ENCODE measurements at regions not wholly inside any gene's neighbourhood (a gene's known extent, or its start where the extent isn't known, plus 50 kb on each side); places are given as distances from the start of the nearest gene placed in this dataset.

DNA sequence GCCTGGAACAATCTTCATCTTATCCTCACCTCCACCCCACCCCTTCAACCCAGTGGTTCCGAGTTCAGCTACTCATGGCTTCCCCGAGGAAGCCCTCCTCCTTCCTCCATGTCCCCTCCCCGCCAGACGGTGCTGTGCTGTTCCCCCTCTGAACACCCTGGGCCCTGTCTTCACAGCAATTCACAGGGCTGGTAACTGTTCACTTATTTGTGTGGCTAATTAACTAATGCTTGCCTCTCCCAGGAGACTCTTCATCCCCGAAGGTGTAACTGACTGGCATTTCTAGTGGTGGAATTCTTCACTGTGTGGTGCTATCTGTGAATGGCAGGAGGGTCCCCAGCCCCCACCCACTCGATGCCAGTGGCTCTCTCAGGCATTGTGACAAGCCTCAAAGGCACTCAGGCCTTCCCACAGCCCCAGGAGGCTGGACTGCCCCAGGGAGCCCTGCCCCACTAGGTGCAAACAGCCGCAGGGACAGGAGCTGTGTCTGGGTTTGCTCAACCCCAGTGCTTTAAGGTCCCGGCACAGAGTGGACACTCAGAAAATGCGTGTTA, 133.7 kb upstream of the ID2 start:
- TF ChIP-seq, protein P1, sequence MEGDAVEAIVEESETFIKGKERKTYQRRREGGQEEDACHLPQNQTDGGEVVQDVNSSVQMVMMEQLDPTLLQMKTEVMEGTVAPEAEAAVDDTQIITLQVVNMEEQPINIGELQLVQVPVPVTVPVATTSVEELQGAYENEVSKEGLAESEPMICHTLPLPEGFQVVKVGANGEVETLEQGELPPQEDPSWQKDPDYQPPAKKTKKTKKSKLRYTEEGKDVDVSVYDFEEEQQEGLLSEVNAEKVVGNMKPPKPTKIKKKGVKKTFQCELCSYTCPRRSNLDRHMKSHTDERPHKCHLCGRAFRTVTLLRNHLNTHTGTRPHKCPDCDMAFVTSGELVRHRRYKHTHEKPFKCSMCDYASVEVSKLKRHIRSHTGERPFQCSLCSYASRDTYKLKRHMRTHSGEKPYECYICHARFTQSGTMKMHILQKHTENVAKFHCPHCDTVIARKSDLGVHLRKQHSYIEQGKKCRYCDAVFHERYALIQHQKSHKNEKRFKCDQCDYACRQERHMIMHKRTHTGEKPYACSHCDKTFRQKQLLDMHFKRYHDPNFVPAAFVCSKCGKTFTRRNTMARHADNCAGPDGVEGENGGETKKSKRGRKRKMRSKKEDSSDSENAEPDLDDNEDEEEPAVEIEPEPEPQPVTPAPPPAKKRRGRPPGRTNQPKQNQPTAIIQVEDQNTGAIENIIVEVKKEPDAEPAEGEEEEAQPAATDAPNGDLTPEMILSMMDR (IDR thresholded peaks at IDR 0.05; ENCODE audit: low read depth, low read length) = no peak
- no peak overlapping the region for H3K4me3 ChIP-seq
- no peaks in the 10 kb centered on the region for H3K9me3 ChIP-seq (ENCODE audit: low read depth)
- no peaks in the 10 kb centered on the region for H3K27me3 ChIP-seq
- no peaks in the 10 kb centered on the region for H3K36me3 ChIP-seq
- peak overlapping the region; percentile 7 for H3K27ac ChIP-seq
- DNase-seq (ENCODE audit: low read depth in 1 of 2, low spot score in 1 of 2) = peak in 1 of 2 donors; percentile 59
- peaks cover 30% of the 10 kb centered on the region for H3K4me1 ChIP-seq (ENCODE audit: low read depth)

DNA sequence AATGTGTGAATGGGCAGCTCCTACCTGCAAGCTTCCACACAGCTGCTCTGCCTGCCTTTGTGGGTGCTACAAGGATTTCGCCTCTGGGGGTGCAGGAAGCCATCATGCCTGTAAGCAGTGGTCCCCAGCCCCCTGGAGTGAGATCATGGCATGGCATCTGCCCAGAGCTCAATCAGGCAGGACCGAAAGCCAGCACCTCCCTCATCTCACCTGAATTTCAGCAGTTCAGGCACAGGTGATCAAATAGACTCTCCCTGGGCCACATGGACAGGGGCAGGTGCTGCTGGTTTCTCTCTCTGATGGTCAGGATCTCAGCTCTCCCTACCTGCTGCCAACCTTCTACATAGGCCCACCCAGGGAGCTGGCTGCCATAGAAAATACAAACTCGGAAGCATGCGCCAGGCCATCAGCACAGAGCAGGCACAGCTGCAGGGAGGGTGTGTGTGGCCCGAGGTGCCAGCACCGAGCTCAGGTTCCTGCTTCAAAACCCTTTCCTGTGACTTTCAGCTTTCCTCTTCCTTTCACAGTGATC, 133.2 kb upstream of the ID2 start:
- no peaks in the 10 kb centered on the region for H3K36me3 ChIP-seq
- no peak for DNase-seq (ENCODE audit: low read depth in 1 of 2, low spot score in 1 of 2)
- H3K9me3 ChIP-seq (ENCODE audit: low read depth) = no peaks in the 10 kb centered on the region
- H3K4me1 ChIP-seq (ENCODE audit: low read depth) = peaks cover 24% of the 10 kb centered on the region
- H3K27ac ChIP-seq = peak overlapping the region; percentile 7
- H3K4me3 ChIP-seq = no peak overlapping the region
- TF ChIP-seq, protein P1 (IDR thresholded peaks at IDR 0.05; ENCODE audit: low read depth, low read length) = no peak
- no peaks in the 10 kb centered on the region for H3K27me3 ChIP-seq

GRCh38 chr2:8549273-8549922, 132.5 kb upstream of the ID2 start:
- Histone ChIP-seq H3K27me3 (no peaks in the 10 kb centered on the region), H3K27ac (no peak overlapping the region), H3K4me1 (ENCODE audit: low read depth) (peaks cover 24% of the 10 kb centered on the region), H3K36me3 (no peaks in the 10 kb centered on the region), H3K9me3 (ENCODE audit: low read depth) (no peaks in the 10 kb centered on the region), H3K4me3 (no peak overlapping the region)
- DNase-seq (ENCODE audit: low read depth in 1 of 2, low spot score in 1 of 2) = no peak
- TF ChIP-seq, protein P1 (IDR thresholded peaks at IDR 0.05; ENCODE audit: low read depth, low read length) = no peak

DNA sequence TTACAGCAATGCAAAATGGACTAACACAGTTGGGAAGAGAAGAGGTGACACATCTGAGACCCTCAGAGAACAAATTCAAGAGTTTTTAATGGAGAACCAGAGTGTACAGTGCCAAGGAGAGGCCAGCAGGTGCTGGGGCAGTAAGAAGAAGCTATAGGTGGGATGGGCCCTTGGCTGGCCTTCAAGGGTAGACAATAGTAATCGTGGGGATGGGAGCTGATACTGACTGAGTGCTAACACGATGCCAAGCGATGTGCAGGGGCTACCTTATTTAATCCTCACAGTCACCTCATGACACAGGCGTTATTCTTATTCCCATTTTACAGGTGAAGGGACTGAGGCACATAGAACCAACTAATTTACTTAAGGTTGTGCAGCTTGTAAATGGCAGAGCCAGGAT, 131.9 kb upstream of the ID2 start:
- Histone ChIP-seq H3K4me3 (no peak overlapping the region), H3K4me1 (ENCODE audit: low read depth) (peaks cover 24% of the 10 kb centered on the region), H3K9me3 (ENCODE audit: low read depth) (no peaks in the 10 kb centered on the region), H3K27ac (no peak overlapping the region), H3K27me3 (no peaks in the 10 kb centered on the region), H3K36me3 (no peaks in the 10 kb centered on the region)
- DNase-seq (ENCODE audit: low read depth in 1 of 2, low spot score in 1 of 2) = no peak
- TF ChIP-seq, protein P1 (IDR thresholded peaks at IDR 0.05; ENCODE audit: low read depth, low read length) = no peak

GRCh38 chr2:8550481-8550880, 131.4 kb upstream of the ID2 start:
- no peaks in the 10 kb centered on the region for H3K36me3 ChIP-seq
- H3K27ac ChIP-seq = no peak overlapping the region
- H3K4me3 ChIP-seq = no peak overlapping the region
- H3K9me3 ChIP-seq (ENCODE audit: low read depth) = no peaks in the 10 kb centered on the region
- no peaks in the 10 kb centered on the region for H3K27me3 ChIP-seq
- no peak for DNase-seq (ENCODE audit: low read depth in 1 of 2, low spot score in 1 of 2)
- TF ChIP-seq, protein P1 (IDR thresholded peaks at IDR 0.05; ENCODE audit: low read depth, low read length) = no peak
- H3K4me1 ChIP-seq (ENCODE audit: low read depth) = peaks cover 20% of the 10 kb centered on the region
